Osteocyte (in vitro differentiated cells): ENCODE measurements at regions not wholly inside any gene's neighbourhood (a gene's known extent, or its start where the extent isn't known, plus 50 kb on each side); places are given as distances from the start of the nearest gene placed in this dataset.

Experiments used
- DNase-seq: peaks from one replicate; pipeline ENCODE4 v3.0.0; 2021; ENCODE audit warnings: mixed read lengths; ENCODE audit not compliant: unreplicated experiment; ENCODE audit errors: extremely low spot score
- H3K27ac Mint-ChIP-seq: one replicate; pipeline ENCODE4 v1.8.0; 2021; ENCODE audit warnings: mild to moderate bottlenecking, mixed read lengths; ENCODE audit not compliant: unreplicated experiment
- H3K27me3 Mint-ChIP-seq: one replicate; pipeline ENCODE4 v1.8.0; 2021; ENCODE audit warnings: mixed read lengths; ENCODE audit not compliant: unreplicated experiment
- H3K36me3 Mint-ChIP-seq: one replicate; pipeline ENCODE4 v1.8.0; 2021; ENCODE audit warnings: mixed read lengths; ENCODE audit not compliant: unreplicated experiment
- H3K4me1 Mint-ChIP-seq: one replicate; pipeline ENCODE4 v1.8.0; 2021; ENCODE audit warnings: mixed read lengths; ENCODE audit not compliant: unreplicated experiment
- H3K4me3 Mint-ChIP-seq: one replicate; pipeline ENCODE4 v1.8.0; 2021; ENCODE audit warnings: mild to moderate bottlenecking, moderate library complexity, mixed read lengths; ENCODE audit not compliant: unreplicated experiment
- H3K9me3 Mint-ChIP-seq: one replicate; pipeline ENCODE4 v1.8.0; 2021; ENCODE audit warnings: mixed read lengths; ENCODE audit not compliant: unreplicated experiment
- CTCF ChIP-seq: fragments of 200-600 bp; sonication (generic); IDR thresholded peaks from 2 replicates; pipeline ENCODE4 v1.5.0; 2021; ENCODE audit warnings: antibody characterized with exemption, mild to moderate bottlenecking, moderate library complexity

GRCh38 chr10:118501171-118501570, 94.3 kb downstream of the PRLHR start:
- H3K27ac Mint-ChIP-seq = no peak overlapping the region

GRCh38 chr10:118500477-118501104, 94.9 kb downstream of the PRLHR start:
- no peak for TF ChIP-seq CTCF
- no peaks in the 10 kb centered on the region for H3K27me3 Mint-ChIP-seq
- no peak overlapping the region for H3K27ac Mint-ChIP-seq
- H3K4me1 Mint-ChIP-seq = no peaks in the 10 kb centered on the region
- H3K4me3 Mint-ChIP-seq = no peak overlapping the region
- DNase-seq = no peak
- no peaks in the 10 kb centered on the region for H3K9me3 Mint-ChIP-seq
- H3K36me3 Mint-ChIP-seq = no peaks in the 10 kb centered on the region

More at GRCh38 chr10:118501171-118501570, 94.3 kb downstream of the PRLHR start:
- Mint-ChIP-seq H3K36me3 (no peaks in the 10 kb centered on the region), H3K27me3 (no peaks in the 10 kb centered on the region), H3K4me3 (no peak overlapping the region), H3K9me3 (no peaks in the 10 kb centered on the region), H3K4me1 (no peaks in the 10 kb centered on the region)
- TF ChIP-seq CTCF = no peak
- no peak for DNase-seq

- no peaks in the 10 kb centered on the region for H3K9me3 Mint-ChIP-seq
- no peak for TF ChIP-seq CTCF
- no peaks in the 10 kb centered on the region for H3K4me1 Mint-ChIP-seq
- H3K27ac Mint-ChIP-seq = no peak overlapping the region
- H3K4me3 Mint-ChIP-seq = no peak overlapping the region
- no peaks in the 10 kb centered on the region for H3K27me3 Mint-ChIP-seq
- H3K36me3 Mint-ChIP-seq = no peaks in the 10 kb centered on the region
- DNase-seq = no peak
Measured at GRCh38 chr10:118499186-118499585, 96.3 kb downstream of the PRLHR start.

- no peak overlapping the region for H3K4me3 Mint-ChIP-seq
- TF ChIP-seq CTCF = no peak
- no peaks in the 10 kb centered on the region for H3K27me3 Mint-ChIP-seq
- no peaks in the 10 kb centered on the region for H3K4me1 Mint-ChIP-seq
- no peak for DNase-seq
- H3K9me3 Mint-ChIP-seq = no peaks in the 10 kb centered on the region
- no peaks in the 10 kb centered on the region for H3K36me3 Mint-ChIP-seq
- H3K27ac Mint-ChIP-seq = no peak overlapping the region
Measured at GRCh38 chr10:118498623-118499022, 96.8 kb downstream of the PRLHR start.

GRCh38 chr10:118497227-118497626, 98.2 kb downstream of the PRLHR start:
- Mint-ChIP-seq H3K36me3 (no peaks in the 10 kb centered on the region), H3K4me1 (no peaks in the 10 kb centered on the region), H3K9me3 (peaks cover 3% of the 10 kb centered on the region), H3K27ac (no peak overlapping the region), H3K27me3 (no peaks in the 10 kb centered on the region), H3K4me3 (no peak overlapping the region)
- no peak for TF ChIP-seq CTCF
- DNase-seq = no peak
